CD4-positive, alpha-beta T cell treated with Interleukin-2 at 100 ng/mL for 4 hours (primary cell): ENCODE measurements at regions not wholly inside any gene's neighbourhood (a gene's known extent, or its start where the extent isn't known, plus 50 kb on each side); places are given as distances from the start of the nearest gene placed in this dataset.

Experiments used
- DNase-seq: peaks from one replicate; pipeline ENCODE4 v3.0.0-alpha.2; 2020; ENCODE audit warnings: low spot score

DNA sequence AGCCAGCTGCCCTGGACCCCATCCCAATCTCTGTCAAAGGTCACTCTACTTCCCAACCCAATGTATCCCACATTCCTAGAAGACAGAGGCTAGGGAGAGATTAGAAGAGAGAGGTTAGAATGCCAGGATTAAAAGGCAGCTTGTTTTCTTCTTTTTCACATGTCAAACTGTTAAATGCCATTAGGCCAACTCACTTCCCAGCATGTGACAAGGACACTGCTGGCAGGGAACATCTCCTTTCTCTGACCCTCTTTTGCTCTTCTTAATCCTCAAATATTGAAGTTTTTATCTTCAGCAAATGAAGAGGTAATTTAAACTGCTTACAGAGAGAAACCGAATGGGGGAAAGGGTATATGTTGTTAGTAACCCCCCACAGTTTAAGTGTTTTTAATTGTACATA, 89.1 kb downstream of the BBS10 start:
- no peak for DNase-seq

- no peak for DNase-seq
These were observed 91.3 kb downstream of the BBS10 start for GRCh38 chr12:76256904-76257303.

- DNase-seq = no peak
These were observed 91.9 kb downstream of the BBS10 start for GRCh38 chr12:76256321-76256720.

- DNase-seq = no peak
These were observed 92.5 kb downstream of the BBS10 start for GRCh38 chr12:76255692-76256091.

GRCh38 chr12:76255281-76255680, 92.9 kb downstream of the BBS10 start:
- no peak for DNase-seq

GRCh38 chr12:76252031-76252430, 96.2 kb downstream of the BBS10 start:
- no peak for DNase-seq

DNA sequence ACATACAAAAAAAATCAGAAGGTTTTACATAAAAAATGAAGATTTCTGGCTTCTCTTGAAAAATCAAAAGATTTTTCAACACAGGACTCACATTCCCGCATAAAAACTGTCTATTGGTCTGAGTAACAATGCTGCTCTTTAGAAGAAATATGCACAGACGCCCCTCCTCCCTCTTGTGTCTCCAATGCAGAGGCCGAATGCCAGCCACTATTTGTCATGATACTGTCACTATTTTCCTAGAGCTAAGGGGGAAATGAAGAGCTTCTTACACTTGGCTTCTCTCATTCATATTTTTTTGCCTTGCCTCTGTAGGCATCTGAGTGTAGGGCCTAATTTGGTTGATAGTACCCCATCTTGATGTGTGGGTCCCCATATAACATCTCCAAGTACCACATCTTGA, 98.0 kb downstream of the BBS10 start:
- no peak for DNase-seq

DNA sequence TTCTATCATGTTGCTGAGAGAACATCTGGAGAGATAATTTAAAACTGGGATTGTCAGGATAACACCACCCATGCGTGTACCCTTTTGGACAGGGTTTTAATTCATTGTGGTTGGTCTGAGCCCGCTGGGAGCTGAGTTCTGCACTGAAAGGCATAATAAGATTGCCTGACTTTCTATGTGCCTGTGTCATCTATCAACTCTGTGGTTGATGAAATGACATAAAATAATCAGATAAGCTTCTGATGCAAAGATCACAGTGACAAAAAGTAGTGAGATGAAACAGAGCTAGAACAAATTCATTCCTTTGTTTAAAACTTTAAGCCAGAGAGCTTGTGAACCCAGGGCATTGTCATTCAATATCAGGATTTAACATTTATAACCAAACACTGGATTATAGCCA, 98.7 kb downstream of the BBS10 start:
- DNase-seq = no peak

DNA sequence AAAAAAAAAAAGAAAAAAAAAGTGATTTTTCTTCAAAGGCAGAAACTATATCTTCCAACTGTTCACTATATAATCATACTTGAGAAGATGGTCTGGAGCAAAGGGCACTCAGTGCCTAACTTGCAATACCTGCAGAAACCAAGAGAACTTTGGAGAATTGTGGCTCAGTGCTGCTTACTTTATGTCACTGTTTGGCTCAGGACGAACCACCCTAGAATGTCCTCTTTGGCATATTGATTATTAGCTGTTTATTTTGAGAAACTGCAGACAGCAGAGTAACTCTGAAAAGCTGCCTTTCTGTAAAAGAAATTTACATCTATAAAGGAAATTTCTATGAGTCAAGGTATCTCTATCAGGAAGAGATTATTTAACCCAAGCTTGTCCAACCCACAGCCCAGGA, 100.2 kb downstream of the BBS10 start:
- DNase-seq = no peak

DNA sequence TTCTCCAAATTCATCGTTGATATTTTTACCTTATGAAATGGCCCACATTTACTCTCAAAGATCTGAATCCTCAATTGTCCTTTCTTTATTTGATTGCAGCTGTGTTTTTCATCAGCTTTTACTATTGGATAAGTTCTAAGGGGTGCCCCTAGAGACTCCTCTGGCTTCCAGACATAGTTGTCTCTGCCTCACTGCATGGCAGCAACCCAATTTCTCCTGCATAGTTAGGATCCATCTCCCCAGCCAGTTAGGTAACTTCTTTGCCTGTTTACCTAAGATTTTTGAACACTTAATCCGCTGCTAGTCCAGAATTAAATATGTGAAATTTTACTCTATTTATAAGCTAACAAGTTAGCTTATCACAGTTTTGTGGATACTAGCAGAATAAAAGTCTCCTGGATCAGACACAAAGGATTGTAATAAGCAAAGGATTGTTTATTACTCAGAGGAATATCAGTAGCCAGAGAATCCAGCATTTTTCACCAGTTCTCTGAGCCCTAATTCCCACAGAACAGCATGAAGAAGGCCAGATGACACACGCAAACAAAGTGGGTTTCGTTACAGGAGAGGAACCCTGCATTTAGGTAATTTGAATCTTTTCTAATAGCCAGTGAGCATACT, 101.1 kb downstream of the BBS10 start:
- no peak for DNase-seq

DNA sequence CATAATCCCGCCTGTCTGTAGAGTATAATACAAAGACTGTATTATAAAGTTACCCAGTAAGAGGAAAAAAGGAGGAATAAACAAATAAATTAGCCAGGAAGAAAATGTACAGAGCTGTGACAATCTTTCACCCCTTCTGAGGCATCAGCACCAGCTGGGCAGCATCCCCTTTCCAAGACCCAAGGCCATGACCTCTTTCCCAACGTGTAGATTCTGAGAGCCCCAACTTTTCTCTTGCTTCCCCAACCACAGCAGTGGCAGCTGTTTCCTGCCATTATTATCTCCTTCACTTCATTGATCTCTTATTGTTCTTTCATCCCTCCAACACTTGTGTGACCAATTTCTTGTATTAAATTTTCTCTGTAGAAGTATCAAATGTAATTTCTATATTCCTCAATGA, 101.6 kb downstream of the BBS10 start:
- DNase-seq = no peak

DNA sequence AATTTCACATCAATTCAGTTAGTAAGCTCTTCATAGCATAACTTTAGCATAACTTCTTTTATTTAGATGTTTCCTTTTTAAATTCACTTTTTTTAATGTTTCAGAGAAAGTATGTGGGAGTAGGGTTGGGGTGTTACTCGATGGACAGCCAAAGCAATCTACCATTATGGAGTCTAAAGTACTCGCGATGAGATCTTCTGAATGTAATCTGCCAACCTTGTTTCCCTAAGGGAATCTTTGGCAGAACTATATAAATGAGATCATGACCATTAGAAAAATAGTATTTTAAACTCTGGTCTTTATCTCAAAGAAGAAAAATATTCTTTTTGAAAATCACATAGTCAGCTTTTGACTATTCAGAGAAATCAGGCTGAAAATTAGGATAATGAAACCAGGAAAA, 103.9 kb downstream of the BBS10 start:
- DNase-seq = no peak

DNA sequence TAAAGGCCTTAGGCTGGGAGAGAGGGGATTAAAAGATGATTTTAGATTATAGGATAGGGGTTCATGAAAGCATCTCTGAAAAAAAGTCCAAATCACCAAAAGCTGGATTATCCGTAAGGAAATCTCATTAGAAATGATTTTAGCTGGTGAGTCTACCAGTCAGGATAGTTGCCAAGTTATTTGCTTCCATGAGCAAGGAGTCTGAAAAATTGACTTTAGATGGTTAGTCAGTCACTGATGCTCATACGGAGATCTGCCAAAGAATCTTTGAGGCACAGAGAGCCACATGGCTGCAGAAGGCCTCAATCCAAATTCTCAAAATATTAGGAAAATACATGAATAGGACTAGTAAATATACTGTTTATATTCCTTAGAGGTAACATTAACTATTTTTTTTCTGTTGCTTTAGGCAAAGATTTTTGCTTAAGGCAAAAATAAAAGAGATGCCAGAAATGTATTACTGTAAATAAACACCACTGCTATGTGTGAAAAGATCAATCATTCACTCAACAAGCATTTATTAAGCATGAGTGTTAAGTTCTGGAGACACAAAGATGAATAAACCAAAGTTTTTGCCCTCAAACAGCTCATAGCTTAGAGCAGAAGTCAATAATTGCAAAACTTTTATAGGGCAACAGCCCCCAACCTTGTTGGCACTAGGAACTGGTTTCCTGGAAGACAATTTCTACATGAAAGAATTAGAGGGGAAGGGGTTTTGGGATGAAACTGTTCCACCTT, 105.2 kb downstream of the BBS10 start:
- no peak for DNase-seq

- DNase-seq = no peak
These were observed 106.8 kb downstream of the BBS10 start for GRCh38 chr12:76241371-76241770.

DNA sequence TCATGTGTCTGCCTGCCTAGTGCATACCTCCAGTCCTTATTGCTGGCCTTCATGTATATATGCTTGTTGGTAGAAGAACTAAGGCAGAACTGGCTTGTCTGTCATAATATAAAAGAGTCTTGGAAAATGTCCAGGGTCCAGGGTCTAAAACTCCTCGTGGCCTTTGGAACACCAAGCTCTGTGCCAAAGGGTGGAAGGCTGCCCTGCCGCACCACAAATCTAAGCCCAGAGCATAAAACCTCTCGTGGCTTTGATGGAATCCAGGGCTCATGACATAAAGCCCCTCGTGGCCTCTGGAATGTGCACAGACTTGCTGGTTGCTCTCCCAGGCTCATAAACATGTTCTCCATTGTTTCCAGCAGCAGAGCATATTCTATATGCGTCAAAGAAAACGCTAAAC, 107.9 kb downstream of the BBS10 start:
- no peak for DNase-seq

GRCh38 chr12:76238688-76239087, 109.5 kb downstream of the BBS10 start:
- DNase-seq = no peak

- no peak for DNase-seq
These were observed 111.0 kb downstream of the BBS10 start for GRCh38 chr12:76237086-76237701.

GRCh38 chr12:76236640-76237039, 111.6 kb downstream of the BBS10 start:
- DNase-seq = no peak

GRCh38 chr12:76234741-76235140, 113.5 kb downstream of the BBS10 start:
- no peak for DNase-seq

- no peak for DNase-seq
These were observed 116.2 kb downstream of the BBS10 start for GRCh38 chr12:76232013-76232412.

DNA sequence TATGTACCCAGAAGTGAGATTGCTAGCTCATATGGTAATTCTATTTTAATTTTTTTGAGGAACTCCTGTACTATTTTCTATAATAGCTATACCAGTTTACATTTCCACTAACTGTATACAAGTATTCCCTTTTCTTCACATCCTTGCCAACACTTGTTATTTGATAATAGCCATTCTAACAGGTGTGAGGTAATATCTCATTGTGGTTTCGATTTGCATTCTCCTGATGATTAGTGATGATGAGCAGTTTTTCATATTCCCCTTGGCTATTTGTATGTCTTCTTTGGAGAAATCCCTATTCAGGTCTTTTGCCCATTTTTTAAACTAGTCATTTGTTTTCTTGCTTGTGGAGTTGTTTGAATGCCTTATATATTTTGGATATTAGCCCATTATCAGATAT, 121.3 kb downstream of the BBS10 start:
- no peak for DNase-seq

GRCh38 chr12:76226397-76226796, 121.8 kb downstream of the BBS10 start:
- no peak for DNase-seq

GRCh38 chr12:76223869-76224268, 124.3 kb downstream of the BBS10 start:
- no peak for DNase-seq

DNA sequence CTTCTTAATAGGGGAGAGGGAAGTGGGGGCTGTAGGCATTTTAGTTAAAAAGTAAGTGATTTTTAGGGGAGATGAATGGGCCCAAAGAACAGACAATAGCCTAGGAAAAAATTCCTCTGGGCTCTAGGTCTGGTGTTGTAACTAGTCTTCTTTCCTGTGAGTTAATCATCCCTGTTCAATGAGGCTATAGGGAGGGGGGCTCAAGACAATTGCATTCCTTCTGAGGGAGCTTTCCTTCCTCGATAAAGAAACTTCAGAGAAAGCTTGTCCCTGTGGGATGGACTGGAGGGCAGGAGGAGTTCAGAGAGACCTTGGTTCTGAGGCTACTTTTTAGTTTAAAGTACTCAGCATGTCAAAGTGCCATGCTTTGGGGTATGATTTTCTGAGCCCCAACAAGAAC, 127.2 kb downstream of the BBS10 start:
- no peak for DNase-seq
